ENCODE measurements at regions not wholly inside any gene's neighbourhood (a gene's known extent, or its start where the extent isn't known, plus 50 kb on each side); places are given as distances from the start of the nearest gene placed in this dataset.

GRCh38 chr3:191518861-191519260, 57.9 kb downstream of the PYDC2 start:
- Histone ChIP-seq H3K27me3 (replicated peaks; ENCODE audit: control insufficient read depth, insufficient read depth, low read length) (no peaks in the 10 kb centered on the region), H3K4me3 (replicated peaks; ENCODE audit: low read depth, low read length) (no peak overlapping the region), H3K36me3 (ENCODE audit: control insufficient read depth, insufficient read depth, low read length) (no peaks in the 10 kb centered on the region)
- TF ChIP-seq CTCF (IDR thresholded peaks at IDR 0.05; ENCODE audit: insufficient read depth, low read length, poor library complexity, severe bottlenecking): no peak
- DNase-seq (ENCODE audit: extremely low read depth, insufficient read length): no peak

- DNase-seq (ENCODE audit: extremely low read depth, insufficient read length): no peak
- no peak for TF ChIP-seq CTCF (IDR thresholded peaks at IDR 0.05; ENCODE audit: insufficient read depth, low read length, poor library complexity, severe bottlenecking)
- Histone ChIP-seq H3K27me3 (replicated peaks; ENCODE audit: control insufficient read depth, insufficient read depth, low read length) (no peaks in the 10 kb centered on the region), H3K36me3 (ENCODE audit: control insufficient read depth, insufficient read depth, low read length) (no peaks in the 10 kb centered on the region), H3K4me3 (replicated peaks; ENCODE audit: low read depth, low read length) (no peak overlapping the region)
These were observed 60.1 kb downstream of the PYDC2 start for GRCh38 chr3:191521055-191521454.

GRCh38 chr3:191523148-191523547, 62.2 kb downstream of the PYDC2 start:
- TF ChIP-seq CTCF (IDR thresholded peaks at IDR 0.05; ENCODE audit: insufficient read depth, low read length, poor library complexity, severe bottlenecking): no peak
- Histone ChIP-seq H3K36me3 (ENCODE audit: control insufficient read depth, insufficient read depth, low read length) (no peaks in the 10 kb centered on the region), H3K27me3 (replicated peaks; ENCODE audit: control insufficient read depth, insufficient read depth, low read length) (no peaks in the 10 kb centered on the region), H3K4me3 (replicated peaks; ENCODE audit: low read depth, low read length) (no peak overlapping the region)
- DNase-seq (ENCODE audit: extremely low read depth, insufficient read length): no peak

- no peak for DNase-seq (ENCODE audit: extremely low read depth, insufficient read length)
- Histone ChIP-seq H3K4me3 (replicated peaks; ENCODE audit: low read depth, low read length) (no peak overlapping the region), H3K36me3 (ENCODE audit: control insufficient read depth, insufficient read depth, low read length) (no peaks in the 10 kb centered on the region), H3K27me3 (replicated peaks; ENCODE audit: control insufficient read depth, insufficient read depth, low read length) (no peaks in the 10 kb centered on the region)
- TF ChIP-seq CTCF (IDR thresholded peaks at IDR 0.05; ENCODE audit: insufficient read depth, low read length, poor library complexity, severe bottlenecking): no peak
These were observed 67.6 kb downstream of the PYDC2 start for GRCh38 chr3:191528589-191528988.

GRCh38 chr3:191529992-191530391, 69.0 kb downstream of the PYDC2 start:
- Histone ChIP-seq H3K36me3 (ENCODE audit: control insufficient read depth, insufficient read depth, low read length) (no peaks in the 10 kb centered on the region), H3K4me3 (replicated peaks; ENCODE audit: low read depth, low read length) (no peak overlapping the region), H3K27me3 (replicated peaks; ENCODE audit: control insufficient read depth, insufficient read depth, low read length) (no peaks in the 10 kb centered on the region)
- no peak for DNase-seq (ENCODE audit: extremely low read depth, insufficient read length)
- TF ChIP-seq CTCF (IDR thresholded peaks at IDR 0.05; ENCODE audit: insufficient read depth, low read length, poor library complexity, severe bottlenecking): no peak

- no peak for TF ChIP-seq CTCF (IDR thresholded peaks at IDR 0.05; ENCODE audit: insufficient read depth, low read length, poor library complexity, severe bottlenecking)
- no peak overlapping the region for H3K4me3 ChIP-seq (replicated peaks; ENCODE audit: low read depth, low read length)
- H3K27me3 ChIP-seq (replicated peaks; ENCODE audit: control insufficient read depth, insufficient read depth, low read length): no peaks in the 10 kb centered on the region
- no peaks in the 10 kb centered on the region for H3K36me3 ChIP-seq (ENCODE audit: control insufficient read depth, insufficient read depth, low read length)
- DNase-seq (ENCODE audit: extremely low read depth, insufficient read length): no peak
These were observed 70.5 kb downstream of the PYDC2 start for GRCh38 chr3:191531434-191531972.

All from GM06990 (cell line).